WTC11 (cell line): ENCODE measurements at regions not wholly inside any gene's neighbourhood (a gene's known extent, or its start where the extent isn't known, plus 50 kb on each side); places are given as distances from the start of the nearest gene placed in this dataset.

ENCODE experiments used
- JUN ChIP-seq: sonication (generic); formaldehyde crosslinking; IDR thresholded peaks from 2 replicates; pipeline ENCODE4 v1.8.0; 2023; ENCODE audit warnings: mild to moderate bottlenecking, missing genetic modification reagents
- TEAD4 ChIP-seq: sonication (generic); formaldehyde crosslinking; IDR thresholded peaks from 2 replicates; pipeline ENCODE4 v1.8.0; 2022; ENCODE audit warnings: mild to moderate bottlenecking, missing genetic modification reagents
- TF ChIP-seq, protein P1 (sequence below): fragments of 200-600 bp; IDR thresholded peaks from 2 replicates; pipeline ENCODE4 v1.8.0; 2022; ENCODE audit warnings: antibody characterized with exemption

DNA sequence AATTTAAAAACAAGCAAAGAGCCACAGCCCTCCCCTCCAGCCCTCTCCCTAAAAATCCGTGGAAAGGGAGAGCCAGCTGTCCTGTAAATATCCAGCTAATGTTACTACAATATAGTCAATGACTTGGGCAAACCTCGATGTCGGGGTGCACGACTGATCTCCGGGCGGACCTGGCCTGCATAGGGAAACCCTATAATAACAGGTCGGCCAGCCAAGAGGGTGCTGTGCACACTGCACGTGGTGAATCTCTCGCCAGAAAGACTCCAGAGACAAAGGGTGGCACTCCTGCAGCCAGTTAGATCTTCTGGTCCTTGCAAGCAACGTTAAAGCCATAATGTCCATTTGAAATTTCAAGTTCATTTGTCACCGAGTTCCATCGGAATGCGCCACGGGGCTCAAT is 1092.8 kb downstream of the ADGRL3 start:
- TF ChIP-seq TEAD4 (CRISPR knock-in tag): no peak
- no peak for TF ChIP-seq JUN
- TF ChIP-seq, protein P1, sequence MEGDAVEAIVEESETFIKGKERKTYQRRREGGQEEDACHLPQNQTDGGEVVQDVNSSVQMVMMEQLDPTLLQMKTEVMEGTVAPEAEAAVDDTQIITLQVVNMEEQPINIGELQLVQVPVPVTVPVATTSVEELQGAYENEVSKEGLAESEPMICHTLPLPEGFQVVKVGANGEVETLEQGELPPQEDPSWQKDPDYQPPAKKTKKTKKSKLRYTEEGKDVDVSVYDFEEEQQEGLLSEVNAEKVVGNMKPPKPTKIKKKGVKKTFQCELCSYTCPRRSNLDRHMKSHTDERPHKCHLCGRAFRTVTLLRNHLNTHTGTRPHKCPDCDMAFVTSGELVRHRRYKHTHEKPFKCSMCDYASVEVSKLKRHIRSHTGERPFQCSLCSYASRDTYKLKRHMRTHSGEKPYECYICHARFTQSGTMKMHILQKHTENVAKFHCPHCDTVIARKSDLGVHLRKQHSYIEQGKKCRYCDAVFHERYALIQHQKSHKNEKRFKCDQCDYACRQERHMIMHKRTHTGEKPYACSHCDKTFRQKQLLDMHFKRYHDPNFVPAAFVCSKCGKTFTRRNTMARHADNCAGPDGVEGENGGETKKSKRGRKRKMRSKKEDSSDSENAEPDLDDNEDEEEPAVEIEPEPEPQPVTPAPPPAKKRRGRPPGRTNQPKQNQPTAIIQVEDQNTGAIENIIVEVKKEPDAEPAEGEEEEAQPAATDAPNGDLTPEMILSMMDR: no peak
